AG10803 (cell line): ENCODE measurements at regions not wholly inside any gene's neighbourhood (a gene's known extent, or its start where the extent isn't known, plus 50 kb on each side); places are given as distances from the start of the nearest gene placed in this dataset.

Experiments
- DNase-seq: peaks from one replicate; pipeline ENCODE4 v3.0.0; 2010; ENCODE audit warnings: low read depth
- H3K4me3 ChIP-seq: 2 replicates; pipeline ENCODE4 v1.5.1; 2011; ENCODE audit warnings: mild to moderate bottlenecking, low read length, control low read depth
- CTCF ChIP-seq: conservative IDR thresholded peaks from 2 replicates; pipeline ENCODE4 v1.5.1; 2011; ENCODE audit warnings: mild to moderate bottlenecking, low read length, control low read depth, inconsistent platforms

- no peak for TF ChIP-seq CTCF
- DNase-seq = no peak
- H3K4me3 ChIP-seq = no peak overlapping the region
Measured at GRCh38 chr9:23621924-23622323, 204.1 kb downstream of the ELAVL2 start.

GRCh38 chr9:23622396-23622795 lies 203.6 kb downstream of the ELAVL2 start:
- no peak for TF ChIP-seq CTCF
- H3K4me3 ChIP-seq = no peak overlapping the region
- DNase-seq = no peak

- no peak overlapping the region for H3K4me3 ChIP-seq
- DNase-seq = no peak
- no peak for TF ChIP-seq CTCF
Measured at GRCh38 chr9:23630488-23630887, 195.6 kb downstream of the ELAVL2 start.

GRCh38 chr9:23635276-23635675 lies 190.8 kb downstream of the ELAVL2 start:
- no peak for DNase-seq
- no peak overlapping the region for H3K4me3 ChIP-seq
- no peak for TF ChIP-seq CTCF

- no peak overlapping the region for H3K4me3 ChIP-seq
- TF ChIP-seq CTCF = no peak
- no peak for DNase-seq
Measured at GRCh38 chr9:23636199-23636598, 189.8 kb downstream of the ELAVL2 start.

- DNase-seq = no peak
- no peak overlapping the region for H3K4me3 ChIP-seq
- TF ChIP-seq CTCF = no peak
Measured at GRCh38 chr9:23638011-23638410, 188.0 kb downstream of the ELAVL2 start.

- DNase-seq = no peak
- no peak overlapping the region for H3K4me3 ChIP-seq
- TF ChIP-seq CTCF = no peak
Measured at GRCh38 chr9:23638837-23639426, 187.1 kb downstream of the ELAVL2 start.
